ENCODE measurements at regions not wholly inside any gene's neighbourhood (a gene's known extent, or its start where the extent isn't known, plus 50 kb on each side); places are given as distances from the start of the nearest gene placed in this dataset.

DNA sequence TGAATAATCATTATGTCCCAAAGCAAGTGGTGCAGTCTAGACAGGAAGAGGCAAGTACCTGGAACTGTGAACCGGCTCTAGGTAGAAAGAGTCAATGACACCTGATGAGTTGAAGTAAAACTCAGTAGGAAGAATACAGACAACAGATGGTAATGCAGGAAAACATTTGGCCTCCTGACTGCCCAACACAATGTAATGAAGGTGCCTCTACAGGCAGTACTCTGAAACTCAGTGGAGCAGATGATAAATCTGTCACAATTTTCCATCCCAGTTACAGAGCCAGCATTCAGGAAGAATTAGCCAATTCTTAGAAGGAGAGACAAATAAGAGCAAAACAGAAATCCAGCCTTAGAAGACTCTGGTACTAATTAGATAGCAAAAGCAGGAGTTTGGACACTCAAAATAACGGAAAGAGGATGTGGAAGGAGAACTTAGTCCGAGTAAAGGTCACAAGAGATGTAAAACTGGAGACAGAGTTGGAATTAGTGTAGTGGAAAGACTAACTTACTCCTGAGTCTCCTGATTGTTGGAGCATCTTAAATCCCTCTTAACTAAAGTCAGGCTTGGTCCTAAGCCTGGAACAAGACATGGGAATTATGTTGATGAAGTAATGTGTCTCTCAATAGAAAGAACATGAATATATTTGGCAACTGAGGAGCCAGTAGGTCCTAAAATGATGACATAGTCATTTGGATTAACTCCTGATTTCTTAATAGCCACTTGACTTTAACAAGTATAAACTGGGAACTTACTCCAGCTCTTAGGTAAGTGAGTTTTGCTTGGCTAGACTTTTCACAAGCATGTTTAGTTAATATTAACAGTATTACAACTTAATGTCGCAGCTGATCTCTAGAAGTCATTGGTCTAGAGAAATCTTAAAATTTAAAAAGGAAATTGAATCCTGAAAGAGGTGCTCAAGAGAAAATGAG lies 457.3 kb upstream of the MIR17HG start:
- TF ChIP-seq, protein P1, sequence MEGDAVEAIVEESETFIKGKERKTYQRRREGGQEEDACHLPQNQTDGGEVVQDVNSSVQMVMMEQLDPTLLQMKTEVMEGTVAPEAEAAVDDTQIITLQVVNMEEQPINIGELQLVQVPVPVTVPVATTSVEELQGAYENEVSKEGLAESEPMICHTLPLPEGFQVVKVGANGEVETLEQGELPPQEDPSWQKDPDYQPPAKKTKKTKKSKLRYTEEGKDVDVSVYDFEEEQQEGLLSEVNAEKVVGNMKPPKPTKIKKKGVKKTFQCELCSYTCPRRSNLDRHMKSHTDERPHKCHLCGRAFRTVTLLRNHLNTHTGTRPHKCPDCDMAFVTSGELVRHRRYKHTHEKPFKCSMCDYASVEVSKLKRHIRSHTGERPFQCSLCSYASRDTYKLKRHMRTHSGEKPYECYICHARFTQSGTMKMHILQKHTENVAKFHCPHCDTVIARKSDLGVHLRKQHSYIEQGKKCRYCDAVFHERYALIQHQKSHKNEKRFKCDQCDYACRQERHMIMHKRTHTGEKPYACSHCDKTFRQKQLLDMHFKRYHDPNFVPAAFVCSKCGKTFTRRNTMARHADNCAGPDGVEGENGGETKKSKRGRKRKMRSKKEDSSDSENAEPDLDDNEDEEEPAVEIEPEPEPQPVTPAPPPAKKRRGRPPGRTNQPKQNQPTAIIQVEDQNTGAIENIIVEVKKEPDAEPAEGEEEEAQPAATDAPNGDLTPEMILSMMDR (IDR thresholded peaks at IDR 0.05), result no peak
- TF ChIP-seq POLR2A (IDR thresholded peaks at IDR 0.05), result no peak
